ENCODE measurements at regions not wholly inside any gene's neighbourhood (a gene's known extent, or its start where the extent isn't known, plus 50 kb on each side); places are given as distances from the start of the nearest gene placed in this dataset.
A peak's percentile ranks its signal among the peaks of the same experiment; 100 is the strongest.

- no peak overlapping the region for H3K27ac ChIP-seq
- no peak for DNase-seq
- ATAC-seq, result no peak
- no peaks in the 10 kb centered on the region for H3K27me3 ChIP-seq
- H3K36me3 ChIP-seq, result no peaks in the 10 kb centered on the region
- no peak overlapping the region for H3K4me3 ChIP-seq
- intact Hi-C loops (cut with DNase I), result no loop called here
- H3K4me1 ChIP-seq, result no peaks in the 10 kb centered on the region
- no peaks in the 10 kb centered on the region for H3K9me3 ChIP-seq
- TF ChIP-seq, protein P1, sequence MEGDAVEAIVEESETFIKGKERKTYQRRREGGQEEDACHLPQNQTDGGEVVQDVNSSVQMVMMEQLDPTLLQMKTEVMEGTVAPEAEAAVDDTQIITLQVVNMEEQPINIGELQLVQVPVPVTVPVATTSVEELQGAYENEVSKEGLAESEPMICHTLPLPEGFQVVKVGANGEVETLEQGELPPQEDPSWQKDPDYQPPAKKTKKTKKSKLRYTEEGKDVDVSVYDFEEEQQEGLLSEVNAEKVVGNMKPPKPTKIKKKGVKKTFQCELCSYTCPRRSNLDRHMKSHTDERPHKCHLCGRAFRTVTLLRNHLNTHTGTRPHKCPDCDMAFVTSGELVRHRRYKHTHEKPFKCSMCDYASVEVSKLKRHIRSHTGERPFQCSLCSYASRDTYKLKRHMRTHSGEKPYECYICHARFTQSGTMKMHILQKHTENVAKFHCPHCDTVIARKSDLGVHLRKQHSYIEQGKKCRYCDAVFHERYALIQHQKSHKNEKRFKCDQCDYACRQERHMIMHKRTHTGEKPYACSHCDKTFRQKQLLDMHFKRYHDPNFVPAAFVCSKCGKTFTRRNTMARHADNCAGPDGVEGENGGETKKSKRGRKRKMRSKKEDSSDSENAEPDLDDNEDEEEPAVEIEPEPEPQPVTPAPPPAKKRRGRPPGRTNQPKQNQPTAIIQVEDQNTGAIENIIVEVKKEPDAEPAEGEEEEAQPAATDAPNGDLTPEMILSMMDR (IDR thresholded peaks at IDR 0.05), result no peak
Measured at GRCh38 chr19:31171936-31172335, 177.3 kb downstream of the TSHZ3 start.

DNA sequence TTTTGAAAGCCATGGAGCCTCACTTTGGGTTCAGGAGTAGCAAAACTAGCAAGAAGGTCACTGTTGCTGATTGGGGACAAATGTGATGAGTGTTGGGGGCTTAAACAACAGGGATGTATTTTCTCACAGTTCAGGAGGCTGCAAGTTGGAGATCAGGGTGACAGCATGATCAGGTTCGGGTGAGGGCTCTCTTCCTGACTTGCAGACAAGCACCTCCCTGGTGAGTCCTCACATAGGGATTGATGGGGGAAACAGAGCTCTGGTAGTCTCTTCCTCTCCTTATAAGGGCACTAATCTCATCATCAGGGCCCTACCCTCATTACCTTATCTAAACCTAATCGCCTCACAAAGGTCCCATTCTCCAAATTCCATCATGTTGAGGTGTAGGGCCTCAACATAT is 179.2 kb downstream of the TSHZ3 start:
- Histone ChIP-seq H3K27ac (no peak overlapping the region), H3K9me3 (no peaks in the 10 kb centered on the region), H3K27me3 (peaks cover 9% of the 10 kb centered on the region), H3K4me3 (no peak overlapping the region), H3K4me1 (no peaks in the 10 kb centered on the region), H3K36me3 (no peaks in the 10 kb centered on the region)
- ATAC-seq (no peak), DNase-seq (no peak)
- intact Hi-C loops (cut with DNase I), result no loop called here
- TF ChIP-seq, protein P1 (IDR thresholded peaks at IDR 0.05), result no peak

DNA sequence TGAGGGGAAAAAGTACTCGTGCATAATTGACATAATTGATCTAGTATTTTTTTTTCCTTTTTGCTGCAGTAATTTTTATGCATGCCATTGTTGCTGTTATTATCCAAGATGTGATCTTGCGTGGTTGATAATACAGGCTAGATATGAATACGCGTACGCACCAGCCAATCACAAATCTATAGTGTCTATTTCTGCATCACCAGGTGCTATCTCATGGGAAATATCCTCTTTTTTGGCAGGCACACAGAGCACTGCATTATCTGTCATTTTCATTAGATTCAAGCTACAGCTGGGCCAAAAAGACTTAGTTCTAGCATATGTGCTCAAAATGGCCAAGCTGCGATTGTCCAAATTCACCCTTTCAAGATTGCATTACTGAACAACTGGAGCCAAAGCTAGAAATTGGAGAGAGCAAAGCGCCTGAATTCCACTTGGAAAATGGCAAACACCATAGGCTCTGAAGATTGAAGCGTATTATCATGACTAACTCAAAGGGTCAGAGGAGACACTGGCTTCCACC is 181.1 kb downstream of the TSHZ3 start:
- DNase-seq (no peak), ATAC-seq (no peak)
- Histone ChIP-seq H3K27ac (no peak overlapping the region), H3K27me3 (peaks cover 19% of the 10 kb centered on the region), H3K4me3 (no peak overlapping the region), H3K4me1 (no peaks in the 10 kb centered on the region), H3K9me3 (no peaks in the 10 kb centered on the region), H3K36me3 (no peaks in the 10 kb centered on the region)
- intact Hi-C loops (cut with DNase I), result no loop called here
- TF ChIP-seq, protein P1 (IDR thresholded peaks at IDR 0.05), result no peak

- TF ChIP-seq, protein P1 (IDR thresholded peaks at IDR 0.05), result no peak
Measured at GRCh38 chr19:31167690-31168089, 181.5 kb downstream of the TSHZ3 start.

GRCh38 chr19:31166206-31166605 is 183.0 kb downstream of the TSHZ3 start:
- no peak for DNase-seq
- peaks cover 19% of the 10 kb centered on the region for H3K27me3 ChIP-seq
- H3K4me3 ChIP-seq, result no peak overlapping the region
- TF ChIP-seq, protein P1 (IDR thresholded peaks at IDR 0.05), result no peak
- no peak for ATAC-seq
- no peaks in the 10 kb centered on the region for H3K9me3 ChIP-seq
- H3K27ac ChIP-seq, result no peak overlapping the region
- no peaks in the 10 kb centered on the region for H3K36me3 ChIP-seq
- H3K4me1 ChIP-seq, result no peaks in the 10 kb centered on the region
- intact Hi-C loops (cut with DNase I), result no loop called here

More at GRCh38 chr19:31167690-31168089, 181.5 kb downstream of the TSHZ3 start:
- no peak for DNase-seq
- Histone ChIP-seq H3K27me3 (peaks cover 19% of the 10 kb centered on the region), H3K27ac (no peak overlapping the region), H3K4me3 (no peak overlapping the region), H3K9me3 (no peaks in the 10 kb centered on the region), H3K4me1 (no peaks in the 10 kb centered on the region), H3K36me3 (no peaks in the 10 kb centered on the region)
- intact Hi-C loops (cut with DNase I), result no loop called here
- ATAC-seq, result no peak

DNA sequence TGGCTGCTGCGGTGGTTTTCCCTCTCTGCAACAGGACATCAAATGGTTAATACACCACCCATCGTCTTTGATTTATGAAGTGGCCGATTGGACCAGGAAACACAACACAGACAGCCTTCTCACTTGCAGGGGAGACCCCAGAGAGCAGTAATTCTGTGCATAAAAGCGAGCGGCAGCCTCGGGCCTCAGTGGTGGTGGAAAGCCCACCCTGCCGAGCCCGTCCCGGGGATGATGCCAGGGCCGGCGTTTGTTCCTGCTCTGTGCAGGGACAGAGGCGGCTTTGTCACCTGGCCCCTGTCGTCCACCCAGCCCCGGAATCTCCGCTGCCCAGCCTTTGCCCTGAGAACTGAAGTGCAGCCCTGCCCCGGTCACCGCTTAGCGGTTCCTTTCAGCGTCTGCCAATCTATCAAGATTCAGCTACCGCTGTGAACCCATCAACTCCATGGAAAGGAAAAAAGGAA is 184.4 kb downstream of the TSHZ3 start:
- ATAC-seq, result peak; percentile 25
- intact Hi-C loops (cut with DNase I), result no loop called here
- Histone ChIP-seq H3K4me1 (no peaks in the 10 kb centered on the region), H3K27me3 (peaks cover 19% of the 10 kb centered on the region), H3K36me3 (no peaks in the 10 kb centered on the region), H3K9me3 (no peaks in the 10 kb centered on the region), H3K4me3 (no peak overlapping the region), H3K27ac (no peak overlapping the region)
- TF ChIP-seq, protein P1 (IDR thresholded peaks at IDR 0.05), result no peak
- DNase-seq, result no peak
